Activated T-helper 17 cell treated with anti-CD3 and anti-CD28 coated beads, Interleukin-2, amount 50 U/mL, for 72 hours (primary cell): ENCODE measurements at regions not wholly inside any gene's neighbourhood (a gene's known extent, or its start where the extent isn't known, plus 50 kb on each side); places are given as distances from the start of the nearest gene placed in this dataset.
"Not testable (repeated sequence)": the region's sequence is repeated elsewhere in the genome, so short reads cannot be mapped to it uniquely, and the experiment has no call there.

Experiments
- ATAC-seq: fragments of 150-1000 bp; cut with Tn5 transposase; replicated peaks from 2 replicates; pipeline ENCODE4 v1.10.0; 2021; ENCODE audit warnings: mild to moderate bottlenecking, moderate library complexity
- H3K27ac Mint-ChIP-seq: one replicate; pipeline ENCODE4 v1.8.0; 2022; ENCODE audit warnings: mixed read lengths
- H3K27me3 Mint-ChIP-seq: one replicate; pipeline ENCODE4 v1.8.0; 2022; ENCODE audit warnings: mixed read lengths
- H3K36me3 Mint-ChIP-seq: one replicate; pipeline ENCODE4 v1.8.0; 2022; ENCODE audit warnings: low read depth, mild to moderate bottlenecking, mixed read lengths
- H3K4me1 Mint-ChIP-seq: one replicate; pipeline ENCODE4 v1.8.0; 2022; ENCODE audit warnings: mixed read lengths
- H3K4me3 Mint-ChIP-seq: one replicate; pipeline ENCODE4 v1.8.0; 2022; ENCODE audit warnings: mild to moderate bottlenecking, mixed read lengths
- H3K9me3 Mint-ChIP-seq: one replicate; pipeline ENCODE4 v1.8.0; 2022; ENCODE audit warnings: mixed read lengths

- not testable (repeated sequence) for H3K27ac Mint-ChIP-seq, H3K4me3 Mint-ChIP-seq, ATAC-seq, H3K4me1 Mint-ChIP-seq, H3K9me3 Mint-ChIP-seq, H3K36me3 Mint-ChIP-seq
- peaks cover 18% of the 10 kb centered on the region for H3K27me3 Mint-ChIP-seq
Measured at GRCh38 chr1:214095896-214096295, 108.1 kb downstream of the PROX1 start.

- H3K36me3 Mint-ChIP-seq, result no peaks in the 10 kb centered on the region
- ATAC-seq, result no peak
- H3K4me1 Mint-ChIP-seq, result no peaks in the 10 kb centered on the region
- peaks cover 3% of the 10 kb centered on the region for H3K9me3 Mint-ChIP-seq
- peaks cover 7% of the 10 kb centered on the region for H3K27me3 Mint-ChIP-seq
- no peak overlapping the region for H3K27ac Mint-ChIP-seq
- H3K4me3 Mint-ChIP-seq, result no peak overlapping the region
Measured at GRCh38 chr1:214101246-214101645, 113.5 kb downstream of the PROX1 start.

- Mint-ChIP-seq H3K4me3 (no peak overlapping the region), H3K4me1 (no peaks in the 10 kb centered on the region), H3K9me3 (peaks cover 3% of the 10 kb centered on the region), H3K36me3 (no peaks in the 10 kb centered on the region), H3K27ac (no peak overlapping the region), H3K27me3 (peaks cover 7% of the 10 kb centered on the region)
- no peak for ATAC-seq
Measured at GRCh38 chr1:214101828-214102227, 114.1 kb downstream of the PROX1 start.

- H3K27me3 Mint-ChIP-seq, result peaks cover 7% of the 10 kb centered on the region
- ATAC-seq, result no peak
- peaks cover 3% of the 10 kb centered on the region for H3K9me3 Mint-ChIP-seq
- H3K36me3 Mint-ChIP-seq, result no peaks in the 10 kb centered on the region
- H3K4me3 Mint-ChIP-seq, result no peak overlapping the region
- no peak overlapping the region for H3K27ac Mint-ChIP-seq
- no peaks in the 10 kb centered on the region for H3K4me1 Mint-ChIP-seq
Measured at GRCh38 chr1:214102907-214103306, 115.1 kb downstream of the PROX1 start.

GRCh38 chr1:214103778-214104177, 116.0 kb downstream of the PROX1 start:
- Mint-ChIP-seq H3K27ac (no peak overlapping the region), H3K27me3 (peaks cover 7% of the 10 kb centered on the region), H3K9me3 (peaks cover 3% of the 10 kb centered on the region), H3K4me1 (no peaks in the 10 kb centered on the region), H3K4me3 (no peak overlapping the region), H3K36me3 (no peaks in the 10 kb centered on the region)
- ATAC-seq, result no peak

- no peak for ATAC-seq
- Mint-ChIP-seq H3K4me3 (no peak overlapping the region), H3K4me1 (no peaks in the 10 kb centered on the region)
Measured at GRCh38 chr1:214106375-214106774, 118.6 kb downstream of the PROX1 start.

GRCh38 chr1:214107322-214108096, 119.7 kb downstream of the PROX1 start:
- Mint-ChIP-seq H3K27ac (no peak overlapping the region), H3K4me3 (no peak overlapping the region), H3K9me3 (peaks cover 3% of the 10 kb centered on the region), H3K36me3 (no peaks in the 10 kb centered on the region), H3K27me3 (peaks cover 7% of the 10 kb centered on the region), H3K4me1 (no peaks in the 10 kb centered on the region)
- no peak for ATAC-seq

More at GRCh38 chr1:214106375-214106774, 118.6 kb downstream of the PROX1 start:
- Mint-ChIP-seq H3K27ac (no peak overlapping the region), H3K27me3 (peaks cover 7% of the 10 kb centered on the region), H3K36me3 (no peaks in the 10 kb centered on the region), H3K9me3 (peaks cover 3% of the 10 kb centered on the region)

GRCh38 chr1:214108097-214108446, 120.3 kb downstream of the PROX1 start:
- Mint-ChIP-seq H3K36me3 (no peaks in the 10 kb centered on the region), H3K4me3 (no peak overlapping the region), H3K27me3 (peaks cover 8% of the 10 kb centered on the region), H3K4me1 (no peaks in the 10 kb centered on the region), H3K9me3 (peaks cover 3% of the 10 kb centered on the region), H3K27ac (no peak overlapping the region)
- no peak for ATAC-seq

- H3K27me3 Mint-ChIP-seq, result peaks cover 4% of the 10 kb centered on the region
- no peak overlapping the region for H3K27ac Mint-ChIP-seq
- no peak overlapping the region for H3K4me3 Mint-ChIP-seq
- no peaks in the 10 kb centered on the region for H3K36me3 Mint-ChIP-seq
- H3K9me3 Mint-ChIP-seq, result peaks cover 7% of the 10 kb centered on the region
- H3K4me1 Mint-ChIP-seq, result no peaks in the 10 kb centered on the region
- ATAC-seq, result no peak
Measured at GRCh38 chr1:214111796-214112195, 124.0 kb downstream of the PROX1 start.

GRCh38 chr1:214116258-214116657, 128.5 kb downstream of the PROX1 start:
- ATAC-seq, result no peak
- H3K9me3 Mint-ChIP-seq, result peaks cover 23% of the 10 kb centered on the region
- no peak overlapping the region for H3K27ac Mint-ChIP-seq
- peaks cover 4% of the 10 kb centered on the region for H3K27me3 Mint-ChIP-seq
- H3K4me3 Mint-ChIP-seq, result no peak overlapping the region
- no peaks in the 10 kb centered on the region for H3K36me3 Mint-ChIP-seq
- no peaks in the 10 kb centered on the region for H3K4me1 Mint-ChIP-seq

GRCh38 chr1:214117780-214118179, 130.0 kb downstream of the PROX1 start:
- Mint-ChIP-seq H3K4me3 (no peak overlapping the region), H3K27me3 (peaks cover 9% of the 10 kb centered on the region)

GRCh38 chr1:214120191-214120590, 132.4 kb downstream of the PROX1 start:
- H3K27me3 Mint-ChIP-seq, result peaks cover 14% of the 10 kb centered on the region
- no peak overlapping the region for H3K4me3 Mint-ChIP-seq
- no peaks in the 10 kb centered on the region for H3K36me3 Mint-ChIP-seq
- H3K4me1 Mint-ChIP-seq, result no peaks in the 10 kb centered on the region
- ATAC-seq, result no peak
- H3K9me3 Mint-ChIP-seq, result peaks cover 20% of the 10 kb centered on the region
- no peak overlapping the region for H3K27ac Mint-ChIP-seq

More at GRCh38 chr1:214117780-214118179, 130.0 kb downstream of the PROX1 start:
- ATAC-seq, result no peak
- no peak overlapping the region for H3K27ac Mint-ChIP-seq
- no peaks in the 10 kb centered on the region for H3K4me1 Mint-ChIP-seq
- peaks cover 26% of the 10 kb centered on the region for H3K9me3 Mint-ChIP-seq
- H3K36me3 Mint-ChIP-seq, result no peaks in the 10 kb centered on the region

- Mint-ChIP-seq H3K4me3 (no peak overlapping the region), H3K4me1 (no peaks in the 10 kb centered on the region), H3K36me3 (no peaks in the 10 kb centered on the region), H3K9me3 (peaks cover 19% of the 10 kb centered on the region), H3K27ac (no peak overlapping the region), H3K27me3 (peaks cover 18% of the 10 kb centered on the region)
- ATAC-seq, result no peak
Measured at GRCh38 chr1:214120951-214121350, 133.2 kb downstream of the PROX1 start.

GRCh38 chr1:214122110-214122509, 134.3 kb downstream of the PROX1 start:
- Mint-ChIP-seq H3K27ac (no peak overlapping the region), H3K4me1 (no peaks in the 10 kb centered on the region), H3K27me3 (peaks cover 18% of the 10 kb centered on the region), H3K36me3 (no peaks in the 10 kb centered on the region), H3K4me3 (no peak overlapping the region), H3K9me3 (peaks cover 16% of the 10 kb centered on the region)
- no peak for ATAC-seq

GRCh38 chr1:214123061-214123784, 135.4 kb downstream of the PROX1 start:
- Mint-ChIP-seq H3K36me3 (no peaks in the 10 kb centered on the region), H3K4me1 (no peaks in the 10 kb centered on the region), H3K9me3 (peaks cover 8% of the 10 kb centered on the region), H3K27me3 (peaks cover 18% of the 10 kb centered on the region), H3K4me3 (no peak overlapping the region), H3K27ac (no peak overlapping the region)
- ATAC-seq, result no peak
